CD4-positive, alpha-beta T cell (primary cell): ENCODE measurements at regions not wholly inside any gene's neighbourhood (a gene's known extent, or its start where the extent isn't known, plus 50 kb on each side); places are given as distances from the start of the nearest gene placed in this dataset.
"Not testable (repeated sequence)": the region's sequence is repeated elsewhere in the genome, so short reads cannot be mapped to it uniquely, and the experiment has no call there.

Experiments
- ATAC-seq: fragments of 200-7000 bp; cut with Tn5 transposase; one replicate; pipeline ENCODE4 v1.10.0; 2022; ENCODE audit warnings: mild to moderate bottlenecking; ENCODE audit not compliant: poor library complexity
- CTCF ChIA-PET: fragments of 350-600 bp; sonication (Branson Sonifier 250); formaldehyde crosslinking; loops from one replicate; lab custom pipeline; 2021; ENCODE audit warnings: antibody characterized with exemption, inconsistent platforms; lab: Charles Lee
- POLR2A ChIA-PET: fragments of 350-600 bp; sonication (Branson Sonifier 250); formaldehyde crosslinking; loops from one replicate; lab custom pipeline; 2021; ENCODE audit warnings: antibody characterized with exemption, inconsistent platforms; lab: Charles Lee
- DNase-seq, 14 experiments: peaks; one replicate each; pipeline ENCODE4 v3.0.0-alpha.2; 2013 to 2020; ENCODE audit warnings: mixed read lengths in 2 of 14
- H3K27ac ChIP-seq, 2 donors: one replicate each; pipeline versions ENCODE4 v1.5.1 to v1.7.0; 2013; ENCODE audit warnings: low read length in 2 of 2, low read depth in 1 of 2, mild to moderate bottlenecking in 1 of 2
- H3K27me3 ChIP-seq, 2 experiments: 1 replicate in 1 of 2; 2 replicates in 1 of 2; pipeline versions ENCODE4 v1.6.1 to v1.7.0; 2013; ENCODE audit warnings: low read length in 2 of 2, control low read depth in 1 of 2, mild to moderate bottlenecking in 1 of 2, moderate library complexity in 1 of 2; ENCODE audit not compliant: insufficient read depth in 2 of 2, control insufficient read depth in 1 of 2
- H3K36me3 ChIP-seq: one replicate; pipeline ENCODE4 v1.6.1; 2013; ENCODE audit warnings: low read length, control low read depth; ENCODE audit not compliant: insufficient read depth
- H3K4me1 ChIP-seq: one replicate; pipeline ENCODE4 v1.6.1; 2013; ENCODE audit warnings: low read length, control low read depth; ENCODE audit not compliant: insufficient read depth
- H3K4me3 ChIP-seq: one replicate; pipeline ENCODE4 v1.5.1; 2013; ENCODE audit warnings: mild to moderate bottlenecking, low read length, moderate library complexity
- H3K9me3 ChIP-seq, 2 experiments: 1 replicate in 1 of 2; 2 replicates in 1 of 2; pipeline versions ENCODE4 v1.6.1 to v1.7.0; 2013; ENCODE audit warnings: low read length in 2 of 2, mild to moderate bottlenecking in 2 of 2, control low read depth in 1 of 2, moderate library complexity in 1 of 2; ENCODE audit not compliant: control insufficient read depth in 1 of 2, insufficient read depth in 1 of 2
- H3K27ac Mint-ChIP-seq: one replicate; pipeline ENCODE4 v1.8.0; 2020; ENCODE audit warnings: mixed read lengths
- H3K27me3 Mint-ChIP-seq: one replicate; pipeline ENCODE4 v1.8.0; 2021; ENCODE audit warnings: mixed read lengths
- H3K36me3 Mint-ChIP-seq: one replicate; pipeline ENCODE4 v1.8.0; 2021; ENCODE audit warnings: low read depth, mixed read lengths
- H3K4me1 Mint-ChIP-seq: one replicate; pipeline ENCODE4 v1.8.0; 2021; ENCODE audit warnings: low read depth, mixed read lengths
- H3K4me3 Mint-ChIP-seq: one replicate; pipeline ENCODE4 v1.8.0; 2020; ENCODE audit warnings: mild to moderate bottlenecking, mixed read lengths
- H3K9me3 Mint-ChIP-seq: one replicate; pipeline ENCODE4 v1.8.0; 2020; ENCODE audit warnings: mixed read lengths
- CTCF ChIP-seq: fragments of 200-600 bp; IDR thresholded peaks from one replicate; pipeline ENCODE4 v1.8.0; 2022; ENCODE audit warnings: antibody characterized with exemption, mild to moderate bottlenecking
- intact Hi-C, 2 experiments: fragments of 100-400 bp; cut with DNase I in 1 of 2; cut with micrococcal nuclease in 1 of 2; formaldehyde crosslinking; loops; one replicate each; pipeline versions ENCODE4 v1.15.1 to v1.9.0; 2023 to 2025; cut with DNase I, micrococcal nuclease

GRCh38 chr2:88885679-88886416, 194.4 kb downstream of the RPIA start:
- Mint-ChIP-seq H3K4me1 (no peaks in the 10 kb centered on the region), H3K27ac (no peak overlapping the region), H3K4me3 (no peak overlapping the region), H3K27me3 (peaks cover 12% of the 10 kb centered on the region), H3K36me3 (no peaks in the 10 kb centered on the region), H3K9me3 (no peaks in the 10 kb centered on the region)
- H3K4me3 ChIP-seq = no peak overlapping the region
- H3K9me3 ChIP-seq = no peaks in the 10 kb centered on the region
- no peak for ATAC-seq
- TF ChIP-seq CTCF = no peak
- H3K27ac ChIP-seq = no peak overlapping the region
- H3K36me3 ChIP-seq = no peaks in the 10 kb centered on the region
- no peak for DNase-seq
- CTCF ChIA-PET = no interaction called here
- intact Hi-C loops = no loop called here
- POLR2A ChIA-PET = no interaction called here
- no peaks in the 10 kb centered on the region for H3K4me1 ChIP-seq
- peaks cover 0 to 3% of the 10 kb centered on the region in 2 experiments for H3K27me3 ChIP-seq

- H3K36me3 Mint-ChIP-seq, DNase-seq, H3K27me3 Mint-ChIP-seq, H3K4me1 ChIP-seq, H3K27ac ChIP-seq, H3K27ac Mint-ChIP-seq, H3K4me3 Mint-ChIP-seq, H3K4me3 ChIP-seq, H3K9me3 ChIP-seq, H3K36me3 ChIP-seq, H3K27me3 ChIP-seq, H3K4me1 Mint-ChIP-seq, H3K9me3 Mint-ChIP-seq, POLR2A ChIA-PET, intact Hi-C loops, ATAC-seq: not testable (repeated sequence)
- CTCF ChIA-PET = interaction anchor here (1.3 kb wide), 1 partner anchor 18 kb away, joined by 3 read pairs; no protein-coding TSS in a partner anchor
Observed at GRCh38 chr2:88887466-88887865, 196.0 kb downstream of the RPIA start.

- POLR2A ChIA-PET = no interaction called here
- H3K27ac ChIP-seq = no peak overlapping the region
- CTCF ChIA-PET = interaction anchor here (2.1 kb wide), 1 partner anchor 12 kb away, joined by 5 read pairs; no protein-coding TSS in a partner anchor
- ATAC-seq (no peak), DNase-seq (no peak)
- no peak for TF ChIP-seq CTCF
- H3K36me3 ChIP-seq = no peaks in the 10 kb centered on the region
- peaks cover 0 to 3% of the 10 kb centered on the region in 2 experiments for H3K27me3 ChIP-seq
- H3K9me3 Mint-ChIP-seq = no peaks in the 10 kb centered on the region
- no peaks in the 10 kb centered on the region for H3K4me1 ChIP-seq
- H3K4me1 Mint-ChIP-seq = no peaks in the 10 kb centered on the region
- H3K36me3 Mint-ChIP-seq = no peaks in the 10 kb centered on the region
- H3K4me3 ChIP-seq = no peak overlapping the region
- peaks cover 12% of the 10 kb centered on the region for H3K27me3 Mint-ChIP-seq
- intact Hi-C loops = no loop called here
- H3K27ac Mint-ChIP-seq = no peak overlapping the region
- no peaks in the 10 kb centered on the region for H3K9me3 ChIP-seq
- H3K4me3 Mint-ChIP-seq = no peak overlapping the region
Observed at GRCh38 chr2:88892207-88892606, 200.7 kb downstream of the RPIA start.

- no peaks in the 10 kb centered on the region for H3K9me3 Mint-ChIP-seq
- no peak for ATAC-seq
- Histone ChIP-seq H3K27ac (no peak overlapping the region), H3K4me3 (no peak overlapping the region), H3K4me1 (no peaks in the 10 kb centered on the region), H3K27me3 (no peaks in the 10 kb centered on the region), H3K9me3 (no peaks in the 10 kb centered on the region), H3K36me3 (no peaks in the 10 kb centered on the region)
- H3K4me1 Mint-ChIP-seq = no peaks in the 10 kb centered on the region
- H3K36me3 Mint-ChIP-seq = no peaks in the 10 kb centered on the region
- DNase-seq = no peak
- POLR2A ChIA-PET = no interaction called here
- CTCF ChIA-PET = interaction anchor here (2.1 kb wide), 1 partner anchor 13 kb away, joined by 5 read pairs; no protein-coding TSS in a partner anchor
- H3K27me3 Mint-ChIP-seq = peaks cover 14% of the 10 kb centered on the region
- no peak for TF ChIP-seq CTCF
- H3K27ac Mint-ChIP-seq = no peak overlapping the region
- H3K4me3 Mint-ChIP-seq = no peak overlapping the region
- intact Hi-C loops = no loop called here
Observed at GRCh38 chr2:88892788-88893187, 201.3 kb downstream of the RPIA start.
